K562 (cell line): ENCODE measurements at regions not wholly inside any gene's neighbourhood (a gene's known extent, or its start where the extent isn't known, plus 50 kb on each side); places are given as distances from the start of the nearest gene placed in this dataset.

Experiments
- ATAC-seq: fragments of 200-7000 bp; cut with Tn5 transposase; 3 replicates; pipeline ENCODE4 v1.9.1; 2020; ENCODE audit warnings: moderate library complexity
- BruUV-seq: library from RNA; stranded (reverse); fragments of 400-500 nt; replicated peaks from 2 replicates; lab custom pipeline; 2021; lab: Mats Ljungman, UMichigan
- CTCF ChIA-PET: fragments of 300-600 bp; formaldehyde crosslinking; extraction: SDS; loops from one replicate; lab custom pipeline; 2021; ENCODE audit warnings: low intra/inter-chr PET ratio; lab: Yijun Ruan, JAX
- POLR2A ChIA-PET: fragments of 300-600, 350-650 bp; sonication (Branson Sonifier 250); formaldehyde crosslinking; extraction: SDS; loops from one replicate; lab custom pipeline; 2021; ENCODE audit warnings: antibody characterized with exemption, inconsistent platforms; lab: Yijun Ruan, JAX
- DNase-seq, 4 experiments: peaks; one replicate each; pipeline versions ENCODE4 v3.0.0 to v3.0.0-alpha.2; 2011 to 2018; ENCODE audit warnings: low spot score in 3 of 4, mixed read lengths in 3 of 4; ENCODE audit errors: extremely low read depth in 1 of 4
- FAIRE-seq: peaks from 2 replicates; lab custom pipeline; 2011; peaks lifted over from hg19 to GRCh38; lab: Jason Lieb, UNC
- H2AFZ ChIP-seq: 2 replicates; pipeline ENCODE4 v1.6.0; 2011; ENCODE audit warnings: low read depth, low read length, control low read depth, inconsistent platforms
- H3K27ac ChIP-seq: fragments of 200-600 bp; 3 replicates; pipeline ENCODE4 v1.8.0; 2011; ENCODE audit warnings: low read depth, mild to moderate bottlenecking, control low read depth, inconsistent platforms, low read length, moderate library complexity, mixed read lengths; ENCODE audit errors: extremely low read depth
- H3K27me3 ChIP-seq, 2 experiments: fragments of 300-600 bp in 1 of 2; 2 replicates in 1 of 2; 3 replicates in 1 of 2; pipeline versions ENCODE4 v1.6.0 to v1.8.0; 2011; ENCODE audit warnings: inconsistent platforms in 2 of 2, low read length in 2 of 2, mild to moderate bottlenecking in 1 of 2, mixed read lengths in 1 of 2, moderate library complexity in 1 of 2; ENCODE audit not compliant: control insufficient read depth in 2 of 2, insufficient read depth in 2 of 2
- H3K36me3 ChIP-seq: fragments of 300-600 bp; 3 replicates; pipeline ENCODE4 v1.8.0; 2011; ENCODE audit warnings: mild to moderate bottlenecking, low read length, inconsistent platforms; ENCODE audit not compliant: control insufficient read depth, insufficient read depth
- H3K4me1 ChIP-seq, 2 experiments: fragments of 200-600 bp in 1 of 2; replicated peaks in 1 of 2; 2 replicates in 1 of 2; 3 replicates in 1 of 2; pipeline versions ENCODE4 v1.5.1 to v1.8.0; 2011; ENCODE audit warnings: inconsistent platforms in 2 of 2, low read length in 2 of 2, mild to moderate bottlenecking in 1 of 2, mixed read lengths in 1 of 2, moderate library complexity in 1 of 2; ENCODE audit not compliant: control insufficient read depth in 2 of 2, insufficient read depth in 2 of 2
- H3K4me2 ChIP-seq: 2 replicates; pipeline ENCODE4 v1.6.1; 2011; ENCODE audit warnings: low read length, control low read depth, inconsistent platforms, mixed read lengths; ENCODE audit not compliant: insufficient read depth
- H3K4me3 ChIP-seq: fragments of 200-600 bp; sonication (generic), shearing (Covaris generic); 2 replicates; pipeline ENCODE4 v1.5.1; 2016; ENCODE audit warnings: control low read depth, inconsistent platforms
- H3K79me2 ChIP-seq: fragments of 200-600 bp; 3 replicates; pipeline ENCODE4 v1.8.0; 2011; ENCODE audit warnings: low read length, inconsistent platforms; ENCODE audit not compliant: control insufficient read depth, insufficient read depth
- H3K9ac ChIP-seq, 2 experiments: 2 replicates each; pipeline versions ENCODE4 v1.6.0 to v1.6.1; 2011; ENCODE audit warnings: low read depth in 2 of 2, low read length in 2 of 2, control low read depth in 1 of 2, inconsistent platforms in 1 of 2, mild to moderate bottlenecking in 1 of 2, mixed read lengths in 1 of 2; ENCODE audit not compliant: insufficient read depth in 1 of 2
- H3K9me1 ChIP-seq: one replicate; pipeline ENCODE4 v1.6.0; 2011; ENCODE audit warnings: inconsistent platforms, mild to moderate bottlenecking, low read length, moderate library complexity; ENCODE audit not compliant: control insufficient read depth, insufficient read depth
- H3K9me3 ChIP-seq: replicated peaks from 2 replicates; pipeline ENCODE4 v1.5.1; 2011; ENCODE audit warnings: low read depth, low read length, inconsistent platforms; ENCODE audit not compliant: control insufficient read depth, insufficient read depth
- H4K20me1 ChIP-seq: replicated peaks from 2 replicates; pipeline ENCODE4 v1.6.1; 2011; ENCODE audit warnings: low read length, inconsistent platforms, mixed read lengths; ENCODE audit not compliant: control insufficient read depth, insufficient read depth
- JUN ChIP-seq, 2 experiments: sonication (generic) in 1 of 2; formaldehyde crosslinking in 1 of 2; IDR thresholded peaks; 2 replicates each; pipeline versions ENCODE4 v1.6.1 to v1.8.0; 2012 to 2022; ENCODE audit warnings: borderline replicate concordance in 2 of 2, mild to moderate bottlenecking in 2 of 2, improper control_type of control experiment in 1 of 2, low read depth in 1 of 2, low read length in 1 of 2, missing genetic modification reagents in 1 of 2
- NR4A1 ChIP-seq, 2 experiments: fragments of 250-450 bp in 1 of 2; fragments of 450-650 bp in 1 of 2; sonication (Bioruptor Pico) in 1 of 2; IDR thresholded peaks; 2 replicates each; pipeline versions ENCODE4 v1.4.0 to v1.6.1; 2016 to 2020; ENCODE audit warnings: mild to moderate bottlenecking in 2 of 2, missing compliant biosample characterization in 1 of 2, missing genetic modification characterization in 1 of 2, moderate library complexity in 1 of 2
- RBFOX2 ChIP-seq: fragments of 200-400 bp; formaldehyde crosslinking; IDR thresholded peaks from 2 replicates; pipeline ENCODE4 v1.6.1; 2017; ENCODE audit warnings: low read depth, mild to moderate bottlenecking, low read length, moderate library complexity
- WGBS: fragments of 100-300 bp; shearing (Covaris generic); methylation state at CpG from one replicate; pipeline ENCODE4 v1.1.6; 2016; ENCODE audit warnings: low coverage, mixed read lengths; ENCODE audit not compliant: insufficient coverage; ENCODE audit errors: missing lambda C conversion rate; 5-methylcytosine and 5-hydroxymethylcytosine counted together
- in situ Hi-C: fragments of 300-500 bp; cut with MboI; formaldehyde crosslinking; loops from 4 replicates; pipeline ENCODE4 v1.15.0; 2018; ENCODE audit warnings: inconsistent platforms, mixed read lengths
- intact Hi-C: fragments of 100-400 bp; cut with micrococcal nuclease; formaldehyde crosslinking; loops from 2 replicates; pipeline ENCODE4 v1.14.2; 2022

- FAIRE-seq: no peak
- H3K4me2 ChIP-seq: no peak overlapping the region
- no peak for DNase-seq
- WGBS: 0% methylated on average over 3 of the region's 3 CpGs
- no TSS peak for BruUV-seq
- no peak for TF ChIP-seq RBFOX2
- TF ChIP-seq JUN (IDR thresholded peaks at IDR 0.05; ENCODE audit: borderline replicate concordance, low read depth, low read length): no peak
- TF ChIP-seq JUN (CRISPR knock-in tag; IDR thresholded peaks at IDR 0.05; ENCODE audit: borderline replicate concordance): no peak
- TF ChIP-seq NR4A1 (CRISPR knock-in tag; IDR thresholded peaks at IDR 0.05): no peak
- no peak for TF ChIP-seq NR4A1 (tag; IDR thresholded peaks at IDR 0.05)
- TF ChIP-seq, all 486 proteins: peak for 0
- Histone ChIP-seq H3K4me3 (no peak overlapping the region), H3K9me3 (no peaks in the 10 kb centered on the region), H2AFZ (no peak overlapping the region), H3K9ac (no peak overlapping the region), H3K36me3 (no peaks in the 10 kb centered on the region), H3K79me2 (no peaks in the 10 kb centered on the region), H3K4me1 (no peaks in the 10 kb centered on the region; a peak in 1 of 5 replicates), H4K20me1 (0 out of 2 replicates have a peak, but pooled peaks cover 4% of the 10 kb centered on the region), H3K27me3 (no peaks in the 10 kb centered on the region; a peak in 1 of 5 replicates), H3K27ac (no peak overlapping the region), H3K9me1 (no peaks in the 10 kb centered on the region)
- in situ Hi-C loops (loop anchor here (10.0 to 25.0 kb wide), 2 partner anchors 558 to 684 kb away; partner anchors contain the start of genes HJURP and MSL3B), intact Hi-C loops (loop anchor here (5.0 to 10.0 kb wide), 3 partner anchors 72 to 689 kb away; no protein-coding TSS in a partner anchor)
- ChIA-PET CTCF (no interaction called here), POLR2A (no interaction called here)
- no peak for ATAC-seq
These were observed 49.9 kb upstream of the ARL4C start for GRCh38 chr2:234546770-234547169.
